OCI-LY1 (cell line): ENCODE measurements at regions not wholly inside any gene's neighbourhood (a gene's known extent, or its start where the extent isn't known, plus 50 kb on each side); places are given as distances from the start of the nearest gene placed in this dataset.

Experiments used
- H2AFZ ChIP-seq: fragments of 200-600 bp; sonication (generic), shearing (Covaris generic); 2 replicates; pipeline ENCODE4 v1.6.0; 2014; ENCODE audit warnings: antibody characterized with exemption, mild to moderate bottlenecking, low read length
- H3F3A ChIP-seq: fragments of 200-600 bp; sonication (generic), shearing (Covaris generic); 2 replicates; pipeline ENCODE4 v1.6.0; 2014; ENCODE audit warnings: mild to moderate bottlenecking, antibody characterized with exemption, low read length, moderate library complexity; ENCODE audit not compliant: insufficient read depth
- H3K27ac ChIP-seq: fragments of 200-600 bp; sonication (generic); 2 replicates; pipeline ENCODE4 v1.5.1; 2014; ENCODE audit warnings: low read length, mixed run types, mild to moderate bottlenecking, low read depth; ENCODE audit not compliant: poor library complexity, severe bottlenecking
- H3K27me3 ChIP-seq: fragments of 200-600 bp; sonication (generic); 2 replicates; pipeline ENCODE4 v1.6.0; 2014; ENCODE audit warnings: antibody characterized with exemption, mild to moderate bottlenecking, low read length, moderate library complexity; ENCODE audit not compliant: insufficient read depth
- H3K36me3 ChIP-seq: fragments of 200-600 bp; sonication (generic); 2 replicates; pipeline ENCODE4 v1.6.1; 2014; ENCODE audit warnings: mild to moderate bottlenecking, antibody characterized with exemption, low read length, moderate library complexity, mixed read lengths; ENCODE audit not compliant: insufficient read depth
- H3K4me1 ChIP-seq: fragments of 200-600 bp; sonication (generic); 2 replicates; pipeline ENCODE4 v1.5.1; 2014; ENCODE audit warnings: mild to moderate bottlenecking, low read length, moderate library complexity; ENCODE audit not compliant: insufficient read depth, severe bottlenecking
- H3K4me2 ChIP-seq: fragments of 200-600 bp; sonication (generic), shearing (Covaris generic); 2 replicates; pipeline ENCODE4 v1.6.1; 2014; ENCODE audit warnings: low read length
- H3K4me3 ChIP-seq: fragments of 200-600 bp; sonication (generic); 2 replicates; pipeline ENCODE4 v1.5.1; 2014; ENCODE audit warnings: low read length, low read depth, mild to moderate bottlenecking, mixed read lengths; ENCODE audit not compliant: poor library complexity, severe bottlenecking
- H3K79me2 ChIP-seq: fragments of 200-600 bp; shearing (Covaris generic); 2 replicates; pipeline ENCODE4 v1.6.1; 2016; ENCODE audit warnings: mixed run types, low read length, mixed read lengths; ENCODE audit not compliant: insufficient read depth
- H3K9ac ChIP-seq: fragments of 200-600 bp; sonication (generic), shearing (Covaris generic); 2 replicates; pipeline ENCODE4 v1.6.1; 2014; ENCODE audit warnings: mild to moderate bottlenecking, low read length, mixed read lengths
- H3K9me2 ChIP-seq: fragments of 200-600 bp; sonication (generic), shearing (Covaris generic); 2 replicates; pipeline ENCODE4 v1.6.1; 2014; ENCODE audit warnings: low read depth, mild to moderate bottlenecking, low read length, mixed read lengths
- H3K9me3 ChIP-seq: fragments of 200-600 bp; shearing (Covaris generic); 2 replicates; pipeline ENCODE4 v1.6.1; 2014; ENCODE audit warnings: low read length, mixed read lengths
- H4K20me1 ChIP-seq: fragments of 200-600 bp; sonication (generic), shearing (Covaris generic); 2 replicates; pipeline ENCODE4 v1.6.0; 2016; ENCODE audit warnings: mild to moderate bottlenecking, low read length; ENCODE audit not compliant: insufficient read depth
- CTCF ChIP-seq: fragments of 200-600 bp; sonication (generic), shearing (Covaris generic); IDR thresholded peaks from 2 replicates; pipeline ENCODE4 v1.5.1; 2017; ENCODE audit warnings: mild to moderate bottlenecking, antibody characterized with exemption, low read length, moderate library complexity, mixed read lengths
- EZH2 ChIP-seq: fragments of 200-600 bp; sonication (generic), shearing (Covaris generic); IDR thresholded peaks from 2 replicates; pipeline ENCODE4 v1.8.0; 2017; ENCODE audit warnings: borderline replicate concordance, mixed run types, mild to moderate bottlenecking, antibody characterized with exemption, low read length, moderate library complexity, mixed read lengths

DNA sequence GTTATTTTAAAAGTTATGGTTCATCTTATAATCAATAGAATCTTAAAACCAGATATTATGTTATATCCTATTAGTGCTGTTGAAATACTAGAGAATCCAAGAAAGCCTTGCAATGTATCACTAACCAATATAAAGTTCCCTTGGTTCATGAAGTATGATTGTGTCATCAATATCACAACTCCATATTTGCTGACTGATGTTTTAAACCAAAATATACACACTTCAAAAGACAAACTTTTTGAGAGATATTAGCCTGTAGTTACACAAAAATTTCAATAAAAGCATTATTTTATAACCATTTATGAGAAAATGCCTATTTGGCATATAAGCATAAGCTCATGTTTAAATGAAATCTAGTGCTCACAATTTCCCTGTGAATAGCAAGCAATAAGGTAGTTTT, 198.6 kb downstream of the CENPC start:
- no peaks in the 10 kb centered on the region for H3K27me3 ChIP-seq
- no peak overlapping the region for H2AFZ ChIP-seq
- no peaks in the 10 kb centered on the region for H3F3A ChIP-seq
- H3K9ac ChIP-seq = no peak overlapping the region
- H3K4me1 ChIP-seq = no peaks in the 10 kb centered on the region
- H3K9me2 ChIP-seq = no peaks in the 10 kb centered on the region; the same call in 1 of the 2 replicates
- H4K20me1 ChIP-seq = no peaks in the 10 kb centered on the region
- no peak overlapping the region for H3K4me2 ChIP-seq
- H3K27ac ChIP-seq = no peak overlapping the region
- no peak for TF ChIP-seq CTCF
- TF ChIP-seq EZH2 = no peak
- H3K79me2 ChIP-seq = no peaks in the 10 kb centered on the region
- H3K4me3 ChIP-seq = no peak overlapping the region
- no peaks in the 10 kb centered on the region for H3K9me3 ChIP-seq
- H3K36me3 ChIP-seq = no peaks in the 10 kb centered on the region

- no peak overlapping the region for H3K9ac ChIP-seq
- H3K4me2 ChIP-seq = no peak overlapping the region
- no peaks in the 10 kb centered on the region; the same call in 1 of the 2 replicates for H3K9me2 ChIP-seq
- H3K9me3 ChIP-seq = no peaks in the 10 kb centered on the region
- no peak overlapping the region for H3K4me3 ChIP-seq
- H4K20me1 ChIP-seq = no peaks in the 10 kb centered on the region
- TF ChIP-seq CTCF (no peak), EZH2 (no peak)
- H2AFZ ChIP-seq = no peak overlapping the region
- no peak overlapping the region for H3K27ac ChIP-seq
- no peaks in the 10 kb centered on the region for H3F3A ChIP-seq
- H3K4me1 ChIP-seq = no peaks in the 10 kb centered on the region
- no peaks in the 10 kb centered on the region for H3K27me3 ChIP-seq
- H3K36me3 ChIP-seq = no peaks in the 10 kb centered on the region
- no peaks in the 10 kb centered on the region for H3K79me2 ChIP-seq
These were observed 200.5 kb downstream of the CENPC start for GRCh38 chr4:67344594-67345380.

- no peaks in the 10 kb centered on the region for H3K79me2 ChIP-seq
- H3F3A ChIP-seq = no peaks in the 10 kb centered on the region
- TF ChIP-seq EZH2 (no peak), CTCF (no peak)
These were observed 202.1 kb downstream of the CENPC start for GRCh38 chr4:67343199-67343598.

More at GRCh38 chr4:67343199-67343598, 202.1 kb downstream of the CENPC start:
- H3K9me3 ChIP-seq = no peaks in the 10 kb centered on the region
- no peaks in the 10 kb centered on the region for H4K20me1 ChIP-seq
- no peak overlapping the region for H3K9ac ChIP-seq
- no peak overlapping the region for H3K4me3 ChIP-seq
- no peak overlapping the region for H3K4me2 ChIP-seq
- no peaks in the 10 kb centered on the region for H3K4me1 ChIP-seq
- H3K36me3 ChIP-seq = no peaks in the 10 kb centered on the region
- H3K27me3 ChIP-seq = no peaks in the 10 kb centered on the region
- H3K27ac ChIP-seq = no peak overlapping the region
- H2AFZ ChIP-seq = no peak overlapping the region
- H3K9me2 ChIP-seq = no peaks in the 10 kb centered on the region; the same call in 1 of the 2 replicates
